ENCODE measurements at regions not wholly inside any gene's neighbourhood (a gene's known extent, or its start where the extent isn't known, plus 50 kb on each side); places are given as distances from the start of the nearest gene placed in this dataset.
A peak's percentile ranks its signal among the peaks of the same experiment; 100 is the strongest.
"Not testable (repeated sequence)": the region's sequence is repeated elsewhere in the genome, so short reads cannot be mapped to it uniquely, and the experiment has no call there.

DNA sequence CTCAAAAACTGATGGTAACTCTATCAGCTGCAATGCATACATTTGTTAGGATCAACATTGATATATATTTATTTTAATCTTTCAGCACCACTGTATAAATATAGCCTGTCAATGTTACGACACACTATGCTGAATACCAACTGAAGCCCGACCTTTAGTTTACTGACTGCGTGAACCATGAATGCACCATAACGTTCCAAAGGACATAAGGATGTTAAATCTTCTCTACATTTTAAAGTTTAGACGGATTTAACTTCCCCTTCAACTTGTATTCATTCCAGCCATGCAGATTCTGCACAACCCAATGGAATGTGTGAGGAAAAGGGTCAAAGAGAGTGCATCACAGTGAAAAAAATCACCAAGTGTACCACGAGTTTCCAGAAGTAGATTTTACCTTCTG, 489.5 kb downstream of the IRS1 start:
- no peak for DNase-seq

GRCh38 chr2:226308986-226309385, 490.6 kb downstream of the IRS1 start:
- DNase-seq: no peak

GRCh38 chr2:226308323-226308680, 491.3 kb downstream of the IRS1 start:
- no peak for DNase-seq

- no peak for DNase-seq
Observed at GRCh38 chr2:226307487-226308322, 491.9 kb downstream of the IRS1 start.

- no peak for DNase-seq
Observed at GRCh38 chr2:226306969-226307368, 492.7 kb downstream of the IRS1 start.

GRCh38 chr2:226304308-226304707, 495.3 kb downstream of the IRS1 start:
- no peak for DNase-seq

DNA sequence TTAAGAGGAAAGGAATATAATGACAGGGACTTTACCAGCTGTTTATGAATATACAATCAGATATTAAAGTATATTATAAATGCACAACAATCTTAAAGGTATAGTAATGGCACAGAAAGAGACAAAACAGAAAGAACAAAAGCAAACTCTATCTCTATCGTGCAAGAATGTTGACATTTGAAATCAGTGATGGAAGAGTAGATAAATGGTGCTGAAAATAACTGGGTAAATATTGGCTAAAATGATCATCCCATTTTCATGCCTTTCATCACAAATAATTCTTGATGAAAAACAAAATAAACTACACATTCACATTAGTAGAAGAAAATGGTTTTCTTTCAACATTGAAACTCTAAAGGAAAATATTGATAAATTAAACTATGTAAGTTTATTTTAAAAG, 495.9 kb downstream of the IRS1 start:
- no peak for DNase-seq

DNA sequence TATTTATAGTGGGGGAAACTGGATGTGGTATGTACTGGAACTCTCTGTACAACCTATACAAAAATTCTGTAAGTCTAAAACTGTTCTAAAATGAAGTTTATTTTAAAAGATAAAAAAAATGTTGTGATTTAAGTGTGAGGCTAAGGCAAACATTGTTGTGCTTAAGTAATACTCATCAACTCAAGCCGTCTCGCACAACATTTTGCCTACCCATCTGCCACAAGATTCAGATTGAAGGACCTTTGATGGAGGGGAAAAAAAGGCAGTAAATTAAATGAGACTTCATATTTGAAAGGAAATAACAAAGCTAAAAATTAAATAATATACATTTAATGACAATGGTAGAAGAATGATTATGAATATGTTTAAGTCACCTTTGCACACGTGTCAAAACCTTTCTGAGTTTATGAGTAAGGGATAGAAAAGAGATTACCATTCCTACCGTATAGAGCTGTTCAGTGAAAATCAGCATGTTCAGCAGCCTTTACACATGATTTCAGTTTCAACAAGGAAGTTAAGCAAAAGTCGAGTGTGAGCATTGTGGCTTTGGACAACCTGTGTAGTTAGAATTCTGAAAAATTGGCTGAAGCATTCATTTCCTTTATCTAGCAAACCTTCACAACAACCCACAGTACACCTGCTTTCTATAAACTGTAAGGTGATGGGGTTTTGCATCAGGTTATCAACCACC, 499.3 kb downstream of the IRS1 start:
- DNase-seq: no peak

GRCh38 chr2:226299771-226300170, 499.8 kb downstream of the IRS1 start:
- DNase-seq: no peak

DNA sequence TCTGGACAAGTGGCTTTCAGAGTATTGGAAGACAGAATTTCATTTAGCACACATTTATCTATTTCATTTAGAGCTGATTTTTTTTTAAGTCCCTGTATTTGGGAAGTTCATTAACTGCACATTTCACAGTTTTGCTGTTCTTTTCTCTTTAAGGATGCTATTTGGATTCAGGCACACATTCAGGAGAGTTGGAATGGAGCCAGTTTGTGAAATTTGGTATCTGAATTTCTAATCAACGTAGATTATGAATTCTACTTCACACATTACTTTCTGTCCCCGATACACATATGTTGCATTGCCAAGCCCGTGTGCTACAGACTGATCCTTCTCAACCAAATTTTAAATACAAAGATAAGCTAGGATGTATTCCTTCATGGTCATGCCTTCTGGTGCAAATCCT, 503.9 kb downstream of the IRS1 start:
- DNase-seq: peak; percentile 78

DNA sequence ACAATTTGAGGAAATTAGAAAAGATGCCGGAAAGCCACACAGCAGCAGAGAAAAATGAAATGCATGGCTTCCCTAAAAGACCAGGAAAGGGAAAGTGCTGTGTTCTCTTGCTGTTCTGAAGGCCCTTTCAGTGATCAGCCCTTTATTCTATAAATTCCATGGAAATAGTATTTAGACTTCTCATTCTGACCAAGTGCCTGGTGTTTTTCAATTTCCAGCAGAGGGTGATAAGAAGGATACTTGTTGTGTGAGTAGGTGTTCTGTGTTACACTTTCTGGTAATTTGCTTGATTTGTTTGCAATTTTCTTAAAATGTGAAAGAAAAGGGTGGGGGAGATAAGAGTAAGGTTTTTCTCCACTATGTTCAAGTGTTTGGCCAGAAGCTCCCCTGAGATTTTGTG, 504.5 kb downstream of the IRS1 start:
- no peak for DNase-seq

DNA sequence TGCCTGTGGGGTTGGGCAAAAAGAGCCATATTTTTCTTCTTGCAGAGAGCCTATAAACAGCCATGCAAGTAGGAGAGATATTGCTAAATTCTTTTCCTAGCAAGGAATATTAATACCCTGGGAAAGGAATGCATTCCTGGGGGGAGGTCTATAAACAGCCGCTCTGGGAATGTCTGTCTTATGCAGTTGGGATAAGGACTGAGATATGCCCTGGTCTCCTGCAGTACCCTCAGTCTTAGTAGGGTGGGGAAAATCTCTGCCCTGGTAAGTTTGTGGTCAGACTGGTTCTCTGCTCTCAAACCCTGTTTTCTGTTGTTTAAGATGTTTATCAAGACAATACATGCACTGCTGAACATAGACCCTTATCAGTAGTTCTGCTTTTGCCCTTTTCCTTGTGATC, 508.3 kb downstream of the IRS1 start:
- not testable (repeated sequence) for DNase-seq

DNA sequence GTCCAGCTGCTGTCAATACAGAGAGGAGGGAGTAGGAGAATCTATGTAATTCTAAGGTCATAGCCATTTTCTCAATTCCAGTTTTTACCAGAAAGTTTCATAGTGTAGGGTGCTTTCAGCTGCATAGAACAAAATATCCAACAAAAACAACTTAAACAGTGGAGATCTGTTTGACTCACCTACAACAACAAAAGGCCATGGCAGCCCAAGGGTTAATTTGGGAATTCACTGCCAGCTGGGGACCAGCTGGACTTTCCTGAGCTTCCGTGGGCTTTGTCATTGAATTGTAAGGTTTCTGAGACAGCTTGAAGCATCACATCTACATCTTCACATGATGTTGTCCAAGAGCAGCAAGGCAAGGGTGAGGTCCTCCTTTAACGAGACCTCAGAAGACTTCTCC, 512.7 kb downstream of the IRS1 start:
- DNase-seq: no peak

- no peak for DNase-seq
Observed at GRCh38 chr2:226283796-226284195, 515.8 kb downstream of the IRS1 start.

DNA sequence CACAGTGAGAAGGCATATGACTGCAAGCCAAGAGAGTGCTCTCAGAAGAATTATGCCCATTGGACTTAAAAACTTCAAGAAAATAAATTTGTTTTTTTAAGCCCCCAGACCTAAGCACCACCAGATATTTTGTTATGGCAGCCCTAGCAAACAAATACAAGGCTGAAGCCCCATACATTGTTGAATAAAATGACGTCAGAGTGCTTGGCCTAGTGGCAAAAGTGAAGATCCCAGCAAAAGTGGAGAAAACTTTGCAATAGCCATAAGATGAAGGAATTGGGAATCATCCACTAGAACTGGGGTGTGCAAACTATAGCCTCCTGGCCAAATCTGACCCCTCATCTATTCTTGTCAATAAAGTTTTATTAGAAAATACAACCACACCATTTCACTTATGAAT, 517.5 kb downstream of the IRS1 start:
- no peak for DNase-seq

- not testable (repeated sequence) for DNase-seq
Observed at GRCh38 chr2:226280136-226280535, 519.5 kb downstream of the IRS1 start.

- no peak for DNase-seq
Observed at GRCh38 chr2:226275215-226275614, 524.4 kb downstream of the IRS1 start.

DNA sequence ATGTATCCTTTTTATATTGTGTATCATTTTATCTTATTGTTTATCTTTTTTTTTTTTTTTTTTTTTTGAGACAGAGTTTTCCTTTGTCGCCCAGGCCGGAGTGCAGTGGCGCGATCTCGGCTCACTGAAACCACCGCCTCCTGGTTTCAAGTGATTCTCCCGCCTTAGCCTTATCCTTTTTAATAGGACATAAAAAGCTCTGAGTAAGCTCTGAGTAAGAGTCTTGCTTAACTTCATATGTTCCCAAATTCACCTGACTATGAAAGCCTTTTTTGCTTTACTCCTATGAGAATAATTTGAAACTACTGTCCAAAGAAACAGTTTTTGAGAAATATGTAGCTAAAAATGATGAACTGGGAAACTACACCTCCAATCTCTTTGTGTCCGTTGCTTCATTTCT, 525.5 kb downstream of the IRS1 start:
- DNase-seq: no peak

- no peak for DNase-seq
Observed at GRCh38 chr2:226273440-226273839, 526.2 kb downstream of the IRS1 start.

DNA sequence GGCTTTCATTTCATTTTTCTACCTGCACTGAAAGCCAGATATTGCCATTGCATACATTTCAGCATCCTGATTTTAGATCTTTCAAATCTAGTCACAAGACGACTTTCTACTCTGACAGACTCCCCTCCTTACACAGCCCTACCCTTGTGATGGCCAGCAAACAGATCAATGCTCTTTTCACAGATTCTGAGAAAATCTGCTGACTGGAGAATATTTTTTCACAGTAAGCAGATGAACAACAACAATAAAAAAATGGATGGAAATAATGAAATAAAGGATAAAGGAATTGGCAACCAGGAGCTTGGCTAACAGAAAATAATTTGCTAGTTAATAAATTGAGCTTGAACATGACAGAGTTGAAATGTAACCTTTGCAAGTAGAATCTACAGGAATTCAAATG, 527.2 kb downstream of the IRS1 start:
- DNase-seq: no peak

GRCh38 chr2:226270285-226271058, 529.1 kb downstream of the IRS1 start:
- DNase-seq: no peak

- no peak for DNase-seq
Observed at GRCh38 chr2:226267516-226268289, 531.9 kb downstream of the IRS1 start.
